Panc1 (cell line): ENCODE measurements at regions not wholly inside any gene's neighbourhood (a gene's known extent, or its start where the extent isn't known, plus 50 kb on each side); places are given as distances from the start of the nearest gene placed in this dataset.

Experiments used
- ATAC-seq: fragments of 200-7000 bp; cut with Tn5 transposase; 2 replicates; pipeline ENCODE4 v1.9.1; 2020; ENCODE audit warnings: mild to moderate bottlenecking, moderate library complexity
- BruUV-seq: library from RNA; stranded (reverse); fragments of 400-500 nt; replicated peaks from 2 replicates; lab custom pipeline; 2021; lab: Mats Ljungman, UMichigan
- CTCF ChIA-PET: fragments of 300-600 bp; sonication (Branson Sonifier 250); formaldehyde crosslinking; loops from one replicate; lab custom pipeline; 2022; ENCODE audit warnings: antibody characterized with exemption; lab: Charles Lee
- POLR2A ChIA-PET: fragments of 300-600 bp; sonication (Branson Sonifier 250); formaldehyde crosslinking; loops from one replicate; lab custom pipeline; 2022; ENCODE audit warnings: antibody characterized with exemption; lab: Charles Lee
- DNase-seq: peaks from one replicate; pipeline ENCODE4 v3.0.0-alpha.2; 2010; ENCODE audit warnings: low read depth, low spot score
- H3K27ac ChIP-seq: 2 replicates; pipeline ENCODE4 v1.5.1; 2011; ENCODE audit warnings: mild to moderate bottlenecking, low read length, inconsistent platforms
- H3K27me3 ChIP-seq: fragments of 200-500 bp; sonication (Bioruptor generic); 2 replicates; pipeline ENCODE4 v1.6.0; 2014; ENCODE audit warnings: low read length, inconsistent platforms; ENCODE audit not compliant: control insufficient read depth, insufficient read depth
- H3K36me3 ChIP-seq: fragments of 200-500 bp; sonication (Bioruptor generic); 2 replicates; pipeline ENCODE4 v1.5.1; 2014; ENCODE audit warnings: inconsistent platforms, mild to moderate bottlenecking, low read length, moderate library complexity; ENCODE audit not compliant: control insufficient read depth, insufficient read depth
- H3K4me1 ChIP-seq: 2 replicates; pipeline ENCODE4 v1.5.1; 2011; ENCODE audit warnings: inconsistent platforms, mild to moderate bottlenecking, low read length, moderate library complexity; ENCODE audit not compliant: control insufficient read depth, insufficient read depth
- H3K4me3 ChIP-seq, 2 experiments: 2 replicates each; pipeline ENCODE4 v1.5.1; 2011 to 2012; ENCODE audit warnings: low read depth in 2 of 2, low read length in 2 of 2, mild to moderate bottlenecking in 2 of 2, inconsistent platforms in 1 of 2, moderate library complexity in 1 of 2
- H3K9me3 ChIP-seq: fragments of 200-500 bp; sonication (Bioruptor generic); 2 replicates; pipeline ENCODE4 v1.5.1; 2014; ENCODE audit warnings: low read depth, mild to moderate bottlenecking, inconsistent platforms, low read length, moderate library complexity; ENCODE audit not compliant: control insufficient read depth, insufficient read depth
- POLR2AphosphoS5 ChIP-seq: IDR thresholded peaks from 2 replicates; pipeline ENCODE4 v1.6.1; 2012; ENCODE audit warnings: mild to moderate bottlenecking, low read depth, low read length, moderate library complexity
- SIN3A ChIP-seq: IDR thresholded peaks from 2 replicates; pipeline ENCODE4 v1.6.1; 2012; ENCODE audit warnings: low read depth, mild to moderate bottlenecking, low read length, moderate library complexity, borderline replicate concordance; ENCODE audit not compliant: insufficient read depth
- TCF7L2 ChIP-seq: IDR thresholded peaks from 2 replicates; pipeline ENCODE4 v1.6.1; 2011; ENCODE audit warnings: mild to moderate bottlenecking, low read depth, low read length, inconsistent platforms
- in situ Hi-C: cut with HindIII; loops from 2 replicates; pipeline ENCODE4 v1.10.0; 2016; ENCODE audit warnings: low sequenced_read_pairs, low pct_unique_long_range_greater_than_20kb
- intact Hi-C: fragments of 100-400 bp; cut with micrococcal nuclease; formaldehyde crosslinking; loops from one replicate; pipeline ENCODE4 v1.10.0; 2022; ENCODE audit not compliant: unreplicated experiment
- TF ChIP-seq, protein P1 (sequence below): fragments of 450-650 bp; IDR thresholded peaks from 2 replicates; pipeline ENCODE4 v1.5.1; 2017; ENCODE audit warnings: mild to moderate bottlenecking
- TF ChIP-seq, protein P2 (sequence below), 2 experiments: IDR thresholded peaks; 2 replicates each; pipeline ENCODE4 v1.6.1; 2011 to 2012; ENCODE audit warnings: low read depth in 2 of 2, control low read depth in 1 of 2, low read length in 1 of 2, mild to moderate bottlenecking in 1 of 2, moderate library complexity in 1 of 2; ENCODE audit not compliant: insufficient read depth in 1 of 2

DNA sequence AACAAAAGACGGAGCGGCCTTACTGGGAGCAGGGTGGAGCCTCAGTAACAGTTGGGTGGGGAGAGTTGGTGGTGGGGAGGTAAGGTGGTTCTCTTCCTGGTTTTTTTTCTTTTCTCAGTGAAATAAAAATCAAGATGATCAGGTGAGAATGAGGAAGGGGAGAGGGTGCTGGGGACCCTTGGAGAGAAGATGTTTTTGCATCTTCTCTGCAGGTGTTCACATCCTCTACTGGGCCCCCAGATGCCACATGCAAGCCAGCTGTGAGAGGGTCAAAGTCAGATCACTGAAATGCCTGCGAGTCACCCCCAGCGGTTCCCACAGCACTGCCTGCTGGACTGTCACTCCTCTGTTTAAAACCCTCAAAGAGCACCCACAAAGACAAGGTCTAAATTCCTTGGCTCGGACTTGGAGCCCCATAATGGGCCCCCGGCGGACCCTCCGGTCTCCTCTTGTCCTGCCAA lies 69.8 kb upstream of the FHL2 start:
- in situ Hi-C loops = no loop called here
- Histone ChIP-seq H3K27me3 (no peaks in the 10 kb centered on the region), H3K4me1 (no peaks in the 10 kb centered on the region), H3K27ac (peak overlapping the region; percentile 54; the same call in 1 of the 2 replicates), H3K36me3 (no peaks in the 10 kb centered on the region), H3K4me3 (no peak overlapping the region), H3K9me3 (no peaks in the 10 kb centered on the region)
- ATAC-seq (no peak), DNase-seq (no peak)
- intact Hi-C loops = no loop called here
- BruUV-seq = no TSS peak
- ChIA-PET CTCF (interaction anchor here (0.6 kb wide), 1 partner anchor 42 kb away, joined by 8 read pairs; no protein-coding TSS in a partner anchor), POLR2A (no interaction called here)
- TF ChIP-seq TCF7L2 = no peak
- TF ChIP-seq, protein P1, sequence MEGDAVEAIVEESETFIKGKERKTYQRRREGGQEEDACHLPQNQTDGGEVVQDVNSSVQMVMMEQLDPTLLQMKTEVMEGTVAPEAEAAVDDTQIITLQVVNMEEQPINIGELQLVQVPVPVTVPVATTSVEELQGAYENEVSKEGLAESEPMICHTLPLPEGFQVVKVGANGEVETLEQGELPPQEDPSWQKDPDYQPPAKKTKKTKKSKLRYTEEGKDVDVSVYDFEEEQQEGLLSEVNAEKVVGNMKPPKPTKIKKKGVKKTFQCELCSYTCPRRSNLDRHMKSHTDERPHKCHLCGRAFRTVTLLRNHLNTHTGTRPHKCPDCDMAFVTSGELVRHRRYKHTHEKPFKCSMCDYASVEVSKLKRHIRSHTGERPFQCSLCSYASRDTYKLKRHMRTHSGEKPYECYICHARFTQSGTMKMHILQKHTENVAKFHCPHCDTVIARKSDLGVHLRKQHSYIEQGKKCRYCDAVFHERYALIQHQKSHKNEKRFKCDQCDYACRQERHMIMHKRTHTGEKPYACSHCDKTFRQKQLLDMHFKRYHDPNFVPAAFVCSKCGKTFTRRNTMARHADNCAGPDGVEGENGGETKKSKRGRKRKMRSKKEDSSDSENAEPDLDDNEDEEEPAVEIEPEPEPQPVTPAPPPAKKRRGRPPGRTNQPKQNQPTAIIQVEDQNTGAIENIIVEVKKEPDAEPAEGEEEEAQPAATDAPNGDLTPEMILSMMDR = no peak
- TF ChIP-seq SIN3A = no peak
- TF ChIP-seq, protein P2, sequence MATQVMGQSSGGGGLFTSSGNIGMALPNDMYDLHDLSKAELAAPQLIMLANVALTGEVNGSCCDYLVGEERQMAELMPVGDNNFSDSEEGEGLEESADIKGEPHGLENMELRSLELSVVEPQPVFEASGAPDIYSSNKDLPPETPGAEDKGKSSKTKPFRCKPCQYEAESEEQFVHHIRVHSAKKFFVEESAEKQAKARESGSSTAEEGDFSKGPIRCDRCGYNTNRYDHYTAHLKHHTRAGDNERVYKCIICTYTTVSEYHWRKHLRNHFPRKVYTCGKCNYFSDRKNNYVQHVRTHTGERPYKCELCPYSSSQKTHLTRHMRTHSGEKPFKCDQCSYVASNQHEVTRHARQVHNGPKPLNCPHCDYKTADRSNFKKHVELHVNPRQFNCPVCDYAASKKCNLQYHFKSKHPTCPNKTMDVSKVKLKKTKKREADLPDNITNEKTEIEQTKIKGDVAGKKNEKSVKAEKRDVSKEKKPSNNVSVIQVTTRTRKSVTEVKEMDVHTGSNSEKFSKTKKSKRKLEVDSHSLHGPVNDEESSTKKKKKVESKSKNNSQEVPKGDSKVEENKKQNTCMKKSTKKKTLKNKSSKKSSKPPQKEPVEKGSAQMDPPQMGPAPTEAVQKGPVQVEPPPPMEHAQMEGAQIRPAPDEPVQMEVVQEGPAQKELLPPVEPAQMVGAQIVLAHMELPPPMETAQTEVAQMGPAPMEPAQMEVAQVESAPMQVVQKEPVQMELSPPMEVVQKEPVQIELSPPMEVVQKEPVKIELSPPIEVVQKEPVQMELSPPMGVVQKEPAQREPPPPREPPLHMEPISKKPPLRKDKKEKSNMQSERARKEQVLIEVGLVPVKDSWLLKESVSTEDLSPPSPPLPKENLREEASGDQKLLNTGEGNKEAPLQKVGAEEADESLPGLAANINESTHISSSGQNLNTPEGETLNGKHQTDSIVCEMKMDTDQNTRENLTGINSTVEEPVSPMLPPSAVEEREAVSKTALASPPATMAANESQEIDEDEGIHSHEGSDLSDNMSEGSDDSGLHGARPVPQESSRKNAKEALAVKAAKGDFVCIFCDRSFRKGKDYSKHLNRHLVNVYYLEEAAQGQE (IDR thresholded peaks at IDR 0.05; ENCODE audit: insufficient read depth in 1 of 2, low read depth in 2 of 2, low read length in 1 of 2) = no peak
- TF ChIP-seq POLR2AphosphoS5 = no peak

DNA sequence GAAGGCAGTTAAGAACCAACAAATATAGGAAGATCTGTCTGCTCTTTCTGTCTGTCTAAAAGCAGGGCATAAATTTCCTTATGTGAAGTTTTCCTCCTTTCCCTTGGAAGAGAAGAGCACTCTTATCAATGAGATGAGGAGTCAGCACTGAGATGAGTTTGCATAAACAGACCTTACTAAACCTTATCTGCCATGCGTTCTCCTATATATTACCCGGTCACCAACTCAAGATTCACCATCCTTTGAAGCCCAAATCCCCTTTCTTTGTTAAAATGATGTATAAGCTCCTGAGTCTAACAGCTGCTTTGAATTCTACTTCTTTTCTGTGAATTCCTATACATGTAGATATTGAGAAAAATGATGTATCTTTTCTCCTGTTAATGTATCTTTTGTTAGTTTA lies 65.5 kb upstream of the FHL2 start:
- ChIA-PET POLR2A (no interaction called here), CTCF (no interaction called here)
- intact Hi-C loops = no loop called here

More for the DNA sequence above, 65.5 kb upstream of the FHL2 start:
- no peaks in the 10 kb centered on the region for H3K36me3 ChIP-seq
- TF ChIP-seq SIN3A (no peak), TCF7L2 (no peak), POLR2AphosphoS5 (no peak)
- TF ChIP-seq, protein P2 (IDR thresholded peaks at IDR 0.05; ENCODE audit: insufficient read depth in 1 of 2, low read depth in 2 of 2, low read length in 1 of 2) = no peak
- no peak overlapping the region for H3K4me3 ChIP-seq
- BruUV-seq = no TSS peak
- H3K9me3 ChIP-seq = no peaks in the 10 kb centered on the region
- no peak for DNase-seq
- H3K27ac ChIP-seq = peak overlapping the region; percentile 49; the same call in 1 of the 2 replicates
- no peaks in the 10 kb centered on the region for H3K27me3 ChIP-seq
- ATAC-seq = no peak
- in situ Hi-C loops = no loop called here
- H3K4me1 ChIP-seq = peaks cover 7% of the 10 kb centered on the region; the same call in 1 of the 2 replicates
